ENCODE measurements at regions not wholly inside any gene's neighbourhood (a gene's known extent, or its start where the extent isn't known, plus 50 kb on each side); places are given as distances from the start of the nearest gene placed in this dataset.

- Histone ChIP-seq H3K4me1 (ENCODE audit: control insufficient read depth in 1 of 2, insufficient read depth in 2 of 2, low read length in 2 of 2) (no peaks in the 10 kb centered on the region), H3K9me2 (ENCODE audit: insufficient read depth) (no peaks in the 10 kb centered on the region), H4K20me1 (ENCODE audit: insufficient read depth) (no peaks in the 10 kb centered on the region), H3K79me2 (ENCODE audit: insufficient read depth, low read length) (no peaks in the 10 kb centered on the region), H3K9ac (ENCODE audit: low read length) (no peak overlapping the region), H2AFZ (ENCODE audit: low read depth, low read length, poor library complexity, severe bottlenecking) (no peak overlapping the region), H3K36me3 (ENCODE audit: control insufficient read depth in 1 of 2, insufficient read depth in 2 of 2, low read length in 2 of 2) (no peaks in the 10 kb centered on the region), H3K9me3 (ENCODE audit: control insufficient read depth in 1 of 2, insufficient read depth in 1 of 2, low read depth in 1 of 2, low read length in 2 of 2) (no peaks in the 10 kb centered on the region), H3K27me3 (ENCODE audit: insufficient read depth, low read length) (no peaks in the 10 kb centered on the region), H3K27ac (ENCODE audit: low read depth, low read length) (no peak overlapping the region), H3K4me3 (replicated peaks in 1 of 2; ENCODE audit: low read depth in 1 of 2, low read length in 2 of 2) (no peak overlapping the region), H3K4me2 (ENCODE audit: low read length) (no peak overlapping the region)
- TF ChIP-seq CEBPB (IDR thresholded peaks at IDR 0.05; ENCODE audit: low read depth) = no peak
- no peak for TF ChIP-seq FOSL1 (IDR thresholded peaks at IDR 0.05; ENCODE audit: low read depth)
- TF ChIP-seq CBX3 (IDR thresholded peaks at IDR 0.05; ENCODE audit: low read depth) = no peak
- no peak for TF ChIP-seq JUND (IDR thresholded peaks at IDR 0.05)
- TF ChIP-seq MAX (IDR thresholded peaks at IDR 0.05) = no peak
- TF ChIP-seq POLR2AphosphoS5 (IDR thresholded peaks at IDR 0.05; ENCODE audit: low read depth, low read length) = no peak
- TF ChIP-seq ATF3 (IDR thresholded peaks at IDR 0.05) = no peak
- ATAC-seq = no peak
- no TSS peak for BruUV-seq (replicated peaks)
- ChIA-PET RAD21 (ENCODE audit: low non-redundant PET in 1 of 2, low total read pairs in 2 of 2, uncharacterized antibody in 2 of 2, unreplicated experiment in 2 of 2) (no interaction called here), CTCF (no interaction called here), POLR2A (no interaction called here)
- intact Hi-C loops (cut with micrococcal nuclease) = no loop called here
- DNase-seq (ENCODE audit: low read depth, low spot score) = no peak
Observed at GRCh38 chr4:155038459-155038858, 170.0 kb upstream of the NPY2R start.

GRCh38 chr4:155039162-155039561, 169.3 kb upstream of the NPY2R start:
- no TSS peak for BruUV-seq (replicated peaks)
- CTCF ChIA-PET = no interaction called here
- Histone ChIP-seq H3K79me2 (ENCODE audit: insufficient read depth, low read length) (no peaks in the 10 kb centered on the region), H2AFZ (ENCODE audit: low read depth, low read length, poor library complexity, severe bottlenecking) (no peak overlapping the region), H3K27ac (ENCODE audit: low read depth, low read length) (no peak overlapping the region), H3K9ac (ENCODE audit: low read length) (no peak overlapping the region), H3K4me1 (ENCODE audit: control insufficient read depth in 1 of 2, insufficient read depth in 2 of 2, low read length in 2 of 2) (no peaks in the 10 kb centered on the region), H3K27me3 (ENCODE audit: insufficient read depth, low read length) (no peaks in the 10 kb centered on the region), H3K36me3 (ENCODE audit: control insufficient read depth in 1 of 2, insufficient read depth in 2 of 2, low read length in 2 of 2) (no peaks in the 10 kb centered on the region), H3K9me3 (ENCODE audit: control insufficient read depth in 1 of 2, insufficient read depth in 1 of 2, low read depth in 1 of 2, low read length in 2 of 2) (no peaks in the 10 kb centered on the region), H3K4me3 (replicated peaks in 1 of 2; ENCODE audit: low read depth in 1 of 2, low read length in 2 of 2) (no peak overlapping the region), H4K20me1 (ENCODE audit: insufficient read depth) (no peaks in the 10 kb centered on the region), H3K9me2 (ENCODE audit: insufficient read depth) (no peaks in the 10 kb centered on the region), H3K4me2 (ENCODE audit: low read length) (no peak overlapping the region)
- no peak for TF ChIP-seq SRF (IDR thresholded peaks at IDR 0.05; ENCODE audit: low read depth)
- TF ChIP-seq ELF1 (IDR thresholded peaks at IDR 0.05; ENCODE audit: borderline replicate concordance, low read depth) = no peak
- TF ChIP-seq FOSL1 (IDR thresholded peaks at IDR 0.05; ENCODE audit: low read depth) = no peak
- intact Hi-C loops (cut with micrococcal nuclease) = no loop called here
- POLR2A ChIA-PET = no interaction called here
- DNase-seq (ENCODE audit: low read depth, low spot score) (no peak), ATAC-seq (no peak)
- RAD21 ChIA-PET (ENCODE audit: low non-redundant PET in 1 of 2, low total read pairs in 2 of 2, uncharacterized antibody in 2 of 2, unreplicated experiment in 2 of 2) = no interaction called here

Measured in HCT116 (cell line).